ENCODE measurements at regions not wholly inside any gene's neighbourhood (a gene's known extent, or its start where the extent isn't known, plus 50 kb on each side); places are given as distances from the start of the nearest gene placed in this dataset.
"Not testable (repeated sequence)": the region's sequence is repeated elsewhere in the genome, so short reads cannot be mapped to it uniquely, and the experiment has no call there.

DNA sequence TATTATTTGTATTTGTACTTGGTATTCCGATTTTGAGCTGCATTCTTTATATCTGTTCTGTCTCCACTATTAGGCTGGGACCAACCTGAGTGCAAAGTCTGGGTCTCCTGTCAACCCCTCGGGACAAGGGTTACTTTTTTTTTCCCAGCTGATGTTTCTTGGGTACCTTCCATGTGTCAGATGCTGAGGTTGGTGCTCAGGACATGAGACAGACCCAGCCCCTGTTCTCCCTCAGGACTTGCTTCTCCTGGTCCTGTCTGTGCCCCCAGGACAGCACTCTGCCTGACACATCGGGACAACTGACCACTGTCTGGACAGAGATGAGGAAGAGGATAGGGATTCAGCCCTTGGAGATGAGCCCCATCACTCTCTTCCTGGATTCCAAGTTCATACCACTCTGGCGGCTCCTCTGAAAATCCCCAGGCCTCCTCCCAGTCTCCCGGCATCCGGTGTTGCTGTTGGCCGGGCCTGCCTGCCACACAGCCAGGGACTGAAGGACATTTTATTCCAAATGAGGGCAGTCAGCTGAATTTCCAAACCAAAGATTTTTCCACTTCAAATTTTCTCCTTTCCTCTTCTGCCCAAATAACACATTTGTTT is 55.6 kb upstream of the FMOD start:
- ATAC-seq (ENCODE audit: low FRiP score) (no peak), DNase-seq (ENCODE audit: low spot score) (no peak)
- TF ChIP-seq, protein P1, sequence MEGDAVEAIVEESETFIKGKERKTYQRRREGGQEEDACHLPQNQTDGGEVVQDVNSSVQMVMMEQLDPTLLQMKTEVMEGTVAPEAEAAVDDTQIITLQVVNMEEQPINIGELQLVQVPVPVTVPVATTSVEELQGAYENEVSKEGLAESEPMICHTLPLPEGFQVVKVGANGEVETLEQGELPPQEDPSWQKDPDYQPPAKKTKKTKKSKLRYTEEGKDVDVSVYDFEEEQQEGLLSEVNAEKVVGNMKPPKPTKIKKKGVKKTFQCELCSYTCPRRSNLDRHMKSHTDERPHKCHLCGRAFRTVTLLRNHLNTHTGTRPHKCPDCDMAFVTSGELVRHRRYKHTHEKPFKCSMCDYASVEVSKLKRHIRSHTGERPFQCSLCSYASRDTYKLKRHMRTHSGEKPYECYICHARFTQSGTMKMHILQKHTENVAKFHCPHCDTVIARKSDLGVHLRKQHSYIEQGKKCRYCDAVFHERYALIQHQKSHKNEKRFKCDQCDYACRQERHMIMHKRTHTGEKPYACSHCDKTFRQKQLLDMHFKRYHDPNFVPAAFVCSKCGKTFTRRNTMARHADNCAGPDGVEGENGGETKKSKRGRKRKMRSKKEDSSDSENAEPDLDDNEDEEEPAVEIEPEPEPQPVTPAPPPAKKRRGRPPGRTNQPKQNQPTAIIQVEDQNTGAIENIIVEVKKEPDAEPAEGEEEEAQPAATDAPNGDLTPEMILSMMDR (IDR thresholded peaks at IDR 0.05): no peak

DNA sequence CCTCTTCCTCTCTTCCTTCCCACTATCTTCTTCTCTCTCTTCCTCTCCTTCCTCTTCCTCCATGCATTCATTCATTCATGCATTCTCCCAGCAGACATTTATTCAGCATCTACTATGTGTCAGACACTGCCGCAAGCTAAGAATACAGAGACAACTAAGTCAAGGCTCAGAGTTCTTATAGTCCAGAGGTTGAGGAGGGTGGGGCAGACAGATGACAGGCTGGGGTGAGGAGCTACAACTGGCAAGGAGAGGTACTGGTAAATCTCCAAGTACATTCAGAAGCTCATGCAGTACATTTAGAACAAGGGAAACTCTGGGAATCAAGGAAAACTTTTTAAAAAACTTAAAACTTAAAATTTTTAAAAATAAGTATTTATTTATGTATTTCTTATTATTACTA is 56.4 kb upstream of the FMOD start:
- ATAC-seq (ENCODE audit: low FRiP score): no peak
- no peak for DNase-seq (ENCODE audit: low spot score)
- TF ChIP-seq, protein P1 (IDR thresholded peaks at IDR 0.05): no peak

DNA sequence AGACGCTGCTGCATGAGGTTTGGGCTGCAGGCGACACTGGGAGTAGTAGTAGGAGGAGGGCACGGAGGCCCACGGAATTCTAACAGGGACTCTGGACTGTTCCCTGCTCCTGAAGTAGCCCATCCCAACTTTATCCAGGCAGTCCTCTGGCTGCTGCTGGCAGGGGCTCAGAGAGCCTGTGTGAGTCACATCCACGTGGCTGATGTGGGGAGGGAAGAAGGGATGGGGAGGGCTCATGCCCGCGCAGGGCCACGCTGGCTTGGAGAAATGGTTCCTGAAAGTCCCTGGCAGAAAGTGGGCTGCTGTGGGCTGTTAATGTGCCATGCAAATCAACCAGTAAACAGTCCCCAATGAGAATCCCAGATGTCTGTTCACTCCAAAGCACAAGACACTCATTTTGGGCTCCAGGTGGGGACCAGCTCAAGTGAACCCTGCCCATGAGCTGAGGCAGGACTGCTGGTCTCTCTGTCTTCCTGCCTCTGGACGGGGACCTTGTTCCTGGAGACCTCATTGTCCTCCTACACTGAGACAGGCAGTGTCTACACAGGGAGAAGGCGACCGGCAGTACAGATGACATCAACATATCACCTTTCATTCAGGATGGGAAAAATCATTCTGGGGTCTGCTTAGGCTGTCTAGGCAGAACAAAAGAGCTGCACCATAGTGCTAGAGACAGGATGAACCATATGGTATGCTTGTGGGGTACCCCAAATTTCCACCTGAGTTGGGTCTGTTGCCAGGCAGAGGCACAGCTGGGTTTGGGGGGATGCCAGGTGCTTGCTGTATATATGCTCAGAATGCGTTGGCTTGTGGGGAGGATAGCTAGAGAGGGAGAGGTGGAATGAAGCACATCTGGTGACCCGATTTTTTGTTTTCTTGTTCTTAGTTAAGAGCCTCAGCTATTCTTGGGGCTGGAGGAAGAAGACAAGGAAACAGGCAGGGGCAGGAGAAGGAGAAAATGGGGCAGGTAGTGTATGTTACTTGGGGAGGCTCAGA is 57.9 kb upstream of the FMOD start:
- peak; percentile 95 for ATAC-seq (ENCODE audit: low FRiP score)
- TF ChIP-seq, protein P1 (IDR thresholded peaks at IDR 0.05): no peak
- DNase-seq (ENCODE audit: low spot score): peak; percentile 81

DNA sequence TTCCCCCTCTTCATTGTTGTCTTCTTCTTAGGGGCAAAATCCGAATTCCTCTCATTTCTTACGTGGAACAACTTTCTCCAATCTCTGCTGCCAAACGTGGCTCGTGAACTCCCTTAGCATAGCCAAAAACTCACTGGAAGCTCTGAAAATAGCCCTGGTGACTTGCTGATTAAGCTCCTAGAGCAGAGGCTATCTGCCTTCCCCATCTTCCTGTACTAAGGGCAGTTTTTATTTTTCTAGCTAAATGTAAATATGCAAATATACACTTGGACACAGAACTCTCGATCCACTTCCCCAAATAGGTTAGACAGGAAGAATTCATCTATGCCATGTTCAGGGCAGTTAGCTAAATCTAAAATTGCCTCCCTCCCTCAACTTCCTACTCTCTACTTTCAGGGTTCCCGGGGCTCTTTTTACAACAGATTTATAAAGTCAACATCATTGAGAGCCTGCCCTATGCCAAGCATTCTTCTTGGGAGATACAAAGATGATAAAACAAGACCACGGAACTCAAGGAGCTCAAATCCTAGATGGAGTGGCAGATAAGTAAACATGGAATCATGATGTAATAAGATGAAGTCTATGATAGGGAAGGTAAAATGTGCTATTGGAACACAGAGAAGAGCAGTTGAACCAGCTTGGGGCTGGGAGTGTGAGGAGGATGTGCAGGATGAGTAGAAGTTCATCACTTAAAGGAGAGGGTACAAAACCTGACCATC is 59.4 kb upstream of the FMOD start:
- DNase-seq (ENCODE audit: low spot score): no peak
- no peak for ATAC-seq (ENCODE audit: low FRiP score)
- TF ChIP-seq, protein P1 (IDR thresholded peaks at IDR 0.05): no peak

DNA sequence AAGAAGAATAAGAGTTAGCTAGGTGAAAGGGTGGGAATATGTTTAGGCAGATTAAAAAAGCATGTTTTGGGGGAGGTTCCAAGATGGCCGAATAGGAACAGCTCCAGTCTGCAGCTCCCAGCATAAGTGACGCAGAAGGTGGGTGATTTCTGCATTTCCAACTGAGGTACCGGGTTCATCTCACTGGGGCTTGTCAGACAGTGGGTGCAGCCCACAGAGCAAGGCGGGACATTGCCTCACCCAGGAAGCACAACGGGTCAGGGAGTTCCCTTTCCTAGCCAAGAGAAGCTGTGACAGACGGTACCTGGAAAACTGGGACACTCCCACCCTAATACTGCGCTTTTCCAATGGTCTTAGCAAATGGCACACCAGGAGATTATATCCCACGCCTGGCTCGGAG is 60.5 kb upstream of the FMOD start:
- not testable (repeated sequence) for DNase-seq (ENCODE audit: low spot score); ATAC-seq (ENCODE audit: low FRiP score)

DNA sequence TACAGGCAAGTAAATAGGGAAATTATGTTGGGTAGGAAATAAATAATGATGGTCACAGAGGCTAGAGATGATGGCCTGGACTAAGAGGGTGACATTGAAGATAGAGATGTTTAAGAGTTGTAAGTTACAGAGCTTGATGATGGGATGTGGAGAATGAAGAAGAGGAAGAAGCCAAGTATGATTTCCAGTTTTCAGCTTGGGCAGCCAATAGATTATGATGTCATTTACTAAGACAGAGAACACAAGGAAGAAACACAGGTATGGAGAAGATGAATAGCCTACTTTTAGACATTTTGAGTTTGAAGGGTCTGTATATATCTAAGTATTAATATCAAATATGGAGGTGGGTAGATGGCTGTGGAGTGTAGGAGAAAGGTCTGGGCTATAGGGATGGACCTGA is 56.0 kb upstream of the PRELP start:
- ATAC-seq (ENCODE audit: low FRiP score) (no peak), DNase-seq (ENCODE audit: low spot score) (no peak)
- TF ChIP-seq, protein P1 (IDR thresholded peaks at IDR 0.05): no peak

DNA sequence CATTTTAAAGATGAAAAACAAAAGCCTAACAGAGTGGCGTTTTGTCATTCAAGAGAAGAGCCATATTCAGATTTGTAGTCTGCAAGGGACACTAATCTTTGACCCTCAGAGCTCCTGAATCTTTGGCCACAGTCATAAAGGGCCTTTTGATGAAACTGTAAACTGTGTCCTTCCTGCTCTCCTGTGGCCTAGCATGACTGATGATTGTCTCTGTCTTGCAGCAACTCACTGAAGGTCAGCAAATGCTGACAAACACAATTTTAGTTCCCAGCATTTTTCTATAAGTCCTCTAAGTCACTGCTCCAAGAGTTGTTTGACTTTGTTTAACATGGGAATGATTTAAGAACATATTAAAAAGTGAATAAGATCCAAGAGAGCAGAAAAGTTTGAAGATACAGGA is 55.3 kb upstream of the PRELP start:
- DNase-seq (ENCODE audit: low spot score): no peak
- no peak for ATAC-seq (ENCODE audit: low FRiP score)
- TF ChIP-seq, protein P1 (IDR thresholded peaks at IDR 0.05): no peak

Measured in omental fat pad (tissue), 3 donors.